ENCODE measurements at regions not wholly inside any gene's neighbourhood (a gene's known extent, or its start where the extent isn't known, plus 50 kb on each side); places are given as distances from the start of the nearest gene placed in this dataset.

GRCh38 chr12:115670869-115671268 is 606.6 kb downstream of the MED13L start:
- TF ChIP-seq NFRKB (IDR thresholded peaks at IDR 0.05) (no peak), ZNF384 (IDR thresholded peaks at IDR 0.05) (no peak), HDGF (IDR thresholded peaks at IDR 0.05; ENCODE audit: borderline replicate concordance) (no peak), FOXK2 (IDR thresholded peaks at IDR 0.05) (no peak), SUZ12 (IDR thresholded peaks at IDR 0.05) (no peak), ARNT (IDR thresholded peaks at IDR 0.05) (no peak), TARDBP (IDR thresholded peaks at IDR 0.05) (no peak)
